ENCODE measurements at regions not wholly inside any gene's neighbourhood (a gene's known extent, or its start where the extent isn't known, plus 50 kb on each side); places are given as distances from the start of the nearest gene placed in this dataset.

DNA sequence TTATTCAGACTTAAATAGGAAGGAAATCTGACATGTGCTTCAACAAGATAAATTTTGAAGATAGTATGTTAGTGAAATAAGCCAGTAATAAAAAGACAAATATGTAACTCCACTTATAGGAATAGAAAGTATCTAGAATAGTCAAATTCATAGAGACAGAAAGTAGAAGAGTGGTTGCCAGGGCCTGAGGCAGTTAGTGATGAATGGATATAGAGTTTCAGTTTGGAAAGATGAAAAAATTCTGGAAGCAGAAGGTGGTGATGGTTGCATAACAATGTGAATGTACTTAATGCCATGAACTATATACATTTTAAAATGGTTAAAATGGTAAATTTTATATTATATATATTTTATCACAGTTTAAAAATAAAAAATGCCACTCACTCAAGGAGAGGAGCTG is 54.3 kb downstream of the HAND2 start:
- DNase-seq (ENCODE audit: low read depth): no peak
- no peak for TF ChIP-seq CTCF (IDR thresholded peaks at IDR 0.05; ENCODE audit: insufficient read depth, low read length)
- H3K4me3 ChIP-seq (ENCODE audit: low read depth, low read length): no peak overlapping the region

DNA sequence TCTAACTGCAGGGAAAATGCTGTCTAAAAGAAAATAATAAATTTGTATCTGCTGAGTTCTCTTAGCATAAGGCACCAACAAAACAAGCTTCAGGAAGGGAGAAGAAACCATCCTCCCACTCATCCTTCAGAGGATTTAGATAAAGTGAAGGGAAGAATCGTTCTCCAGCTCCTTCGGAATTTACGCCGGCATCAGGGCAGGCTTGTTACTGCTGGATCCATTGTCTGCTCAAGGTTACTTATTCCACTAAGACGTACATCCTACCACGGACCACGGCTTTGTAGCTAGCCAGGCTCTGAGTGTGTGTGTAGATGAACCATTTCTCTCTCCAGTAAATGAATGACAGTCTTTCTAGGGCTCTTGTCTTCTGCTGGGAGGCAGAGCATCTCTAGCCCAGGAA is 60.4 kb downstream of the HAND2 start:
- DNase-seq (ENCODE audit: low read depth): no peak
- no peak overlapping the region for H3K4me3 ChIP-seq (ENCODE audit: low read depth, low read length)
- no peak for TF ChIP-seq CTCF (IDR thresholded peaks at IDR 0.05; ENCODE audit: insufficient read depth, low read length)

DNA sequence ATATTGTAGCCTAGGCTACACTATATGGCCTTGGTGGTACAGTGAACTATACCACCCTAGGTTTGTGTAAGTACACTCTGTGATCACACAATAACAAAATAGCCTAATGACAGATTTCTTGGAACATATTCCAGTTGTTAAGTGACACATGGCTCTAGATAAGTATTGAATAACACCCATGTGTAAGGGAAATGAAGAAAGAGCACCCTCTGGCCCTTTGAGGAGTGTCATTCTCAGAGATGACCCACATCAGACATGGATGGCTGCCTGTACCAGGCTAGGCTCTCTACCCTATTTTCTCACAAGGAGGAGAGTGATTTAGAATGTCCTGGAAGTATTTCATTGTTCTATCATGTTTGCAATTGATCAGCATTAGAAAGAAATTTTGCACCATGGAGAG is 61.7 kb downstream of the HAND2 start:
- DNase-seq (ENCODE audit: low read depth): no peak
- no peak overlapping the region for H3K4me3 ChIP-seq (ENCODE audit: low read depth, low read length)
- no peak for TF ChIP-seq CTCF (IDR thresholded peaks at IDR 0.05; ENCODE audit: insufficient read depth, low read length)

GRCh38 chr4:173466101-173466500 is 63.9 kb downstream of the HAND2 start:
- no peak for TF ChIP-seq CTCF (IDR thresholded peaks at IDR 0.05; ENCODE audit: insufficient read depth, low read length)
- peak; percentile 65 for DNase-seq (ENCODE audit: low read depth)
- H3K4me3 ChIP-seq (ENCODE audit: low read depth, low read length): no peak overlapping the region

GRCh38 chr4:173464481-173464880 is 65.5 kb downstream of the HAND2 start:
- DNase-seq (ENCODE audit: low read depth): no peak
- no peak for TF ChIP-seq CTCF (IDR thresholded peaks at IDR 0.05; ENCODE audit: insufficient read depth, low read length)
- no peak overlapping the region for H3K4me3 ChIP-seq (ENCODE audit: low read depth, low read length)

GRCh38 chr4:173463816-173464215 is 64.9 kb upstream of the SCRG1 start:
- DNase-seq (ENCODE audit: low read depth): no peak
- no peak overlapping the region for H3K4me3 ChIP-seq (ENCODE audit: low read depth, low read length)
- TF ChIP-seq CTCF (IDR thresholded peaks at IDR 0.05; ENCODE audit: insufficient read depth, low read length): no peak

DNA sequence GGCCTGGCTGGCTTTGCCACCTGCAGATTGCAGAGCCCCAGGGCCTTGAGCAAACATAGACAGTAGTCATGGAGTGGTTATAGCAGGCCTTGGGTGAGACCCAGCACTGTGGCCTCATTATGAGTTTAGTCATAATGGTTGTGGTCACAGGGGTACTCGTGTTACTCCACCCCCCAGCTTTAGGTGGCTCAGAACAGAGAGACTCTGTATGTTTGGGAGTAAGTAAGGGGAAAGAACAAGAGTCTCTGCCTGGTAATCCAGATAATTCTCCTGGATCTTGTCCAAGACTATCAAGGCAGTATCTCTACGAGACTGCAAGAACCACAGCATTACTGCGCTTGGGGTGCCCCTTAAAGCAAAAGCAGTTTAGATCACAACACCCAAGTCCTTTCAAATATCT is 62.3 kb upstream of the SCRG1 start:
- H3K4me3 ChIP-seq (ENCODE audit: low read depth, low read length): no peak overlapping the region
- no peak for TF ChIP-seq CTCF (IDR thresholded peaks at IDR 0.05; ENCODE audit: insufficient read depth, low read length)
- no peak for DNase-seq (ENCODE audit: low read depth)

Measured in fibroblast of the aortic adventitia (primary cell).